ENCODE measurements at regions not wholly inside any gene's neighbourhood (a gene's known extent, or its start where the extent isn't known, plus 50 kb on each side); places are given as distances from the start of the nearest gene placed in this dataset.

GRCh38 chr1:79129914-79130313 is 123.4 kb upstream of the ADGRL4 start:
- Histone ChIP-seq H4K20me1 (ENCODE audit: low read depth, low read length) (no peaks in the 10 kb centered on the region), H3K9me3 (ENCODE audit: insufficient read depth, low read length) (no peaks in the 10 kb centered on the region)

GRCh38 chr1:79128722-79129121 is 122.2 kb upstream of the ADGRL4 start:
- Histone ChIP-seq H3F3A (ENCODE audit: insufficient read depth) (no peaks in the 10 kb centered on the region), H4K20me1 (ENCODE audit: low read depth, low read length) (no peaks in the 10 kb centered on the region), H2AFZ (ENCODE audit: low read depth, low read length, severe bottlenecking) (no peak overlapping the region), H3K9ac (ENCODE audit: low read length) (no peak overlapping the region), H3K9me2 (replicated peaks; ENCODE audit: insufficient read depth, low read length) (no peaks in the 10 kb centered on the region), H3K4me3 (ENCODE audit: insufficient read depth, low read length, poor library complexity, severe bottlenecking) (no peak overlapping the region), H3K79me2 (ENCODE audit: insufficient read depth, low read length) (no peaks in the 10 kb centered on the region), H3K27ac (ENCODE audit: low read depth, low read length) (no peak overlapping the region), H3K36me3 (ENCODE audit: low read length) (no peaks in the 10 kb centered on the region), H3K27me3 (ENCODE audit: low read length) (no peaks in the 10 kb centered on the region), H3K4me2 (ENCODE audit: low read depth, low read length, poor library complexity, severe bottlenecking) (no peak overlapping the region), H3K9me3 (ENCODE audit: insufficient read depth, low read length) (no peaks in the 10 kb centered on the region)
- no peak for TF ChIP-seq EZH2phosphoT487 (conservative IDR thresholded peaks at IDR 0.05; ENCODE audit: low read length)

More at GRCh38 chr1:79129914-79130313, 123.4 kb upstream of the ADGRL4 start:
- no peaks in the 10 kb centered on the region for H3K79me2 ChIP-seq (ENCODE audit: insufficient read depth, low read length)
- H3K36me3 ChIP-seq (ENCODE audit: low read length), result no peaks in the 10 kb centered on the region
- H2AFZ ChIP-seq (ENCODE audit: low read depth, low read length, severe bottlenecking), result no peak overlapping the region
- H3K4me3 ChIP-seq (ENCODE audit: insufficient read depth, low read length, poor library complexity, severe bottlenecking), result no peak overlapping the region
- H3K27me3 ChIP-seq (ENCODE audit: low read length), result no peaks in the 10 kb centered on the region
- H3F3A ChIP-seq (ENCODE audit: insufficient read depth), result no peaks in the 10 kb centered on the region
- H3K9ac ChIP-seq (ENCODE audit: low read length), result no peak overlapping the region
- H3K4me2 ChIP-seq (ENCODE audit: low read depth, low read length, poor library complexity, severe bottlenecking), result no peak overlapping the region
- no peaks in the 10 kb centered on the region for H3K9me2 ChIP-seq (replicated peaks; ENCODE audit: insufficient read depth, low read length)
- TF ChIP-seq CTCF (IDR thresholded peaks at IDR 0.05; ENCODE audit: insufficient read depth, low read length, poor library complexity, severe bottlenecking) (no peak), EZH2phosphoT487 (conservative IDR thresholded peaks at IDR 0.05; ENCODE audit: low read length) (no peak)
- H3K27ac ChIP-seq (ENCODE audit: low read depth, low read length), result no peak overlapping the region

- Histone ChIP-seq H3K27ac (ENCODE audit: low read depth, low read length) (no peak overlapping the region), H3F3A (ENCODE audit: insufficient read depth) (no peaks in the 10 kb centered on the region), H3K9ac (ENCODE audit: low read length) (no peak overlapping the region), H3K36me3 (ENCODE audit: low read length) (no peaks in the 10 kb centered on the region), H3K4me3 (ENCODE audit: insufficient read depth, low read length, poor library complexity, severe bottlenecking) (no peak overlapping the region), H4K20me1 (ENCODE audit: low read depth, low read length) (no peaks in the 10 kb centered on the region), H3K4me2 (ENCODE audit: low read depth, low read length, poor library complexity, severe bottlenecking) (no peak overlapping the region), H2AFZ (ENCODE audit: low read depth, low read length, severe bottlenecking) (no peak overlapping the region), H3K9me3 (ENCODE audit: insufficient read depth, low read length) (no peaks in the 10 kb centered on the region), H3K9me2 (replicated peaks; ENCODE audit: insufficient read depth, low read length) (no peaks in the 10 kb centered on the region), H3K27me3 (ENCODE audit: low read length) (no peaks in the 10 kb centered on the region), H3K79me2 (ENCODE audit: insufficient read depth, low read length) (no peaks in the 10 kb centered on the region)
- no peak for TF ChIP-seq EZH2phosphoT487 (conservative IDR thresholded peaks at IDR 0.05; ENCODE audit: low read length)
- TF ChIP-seq CTCF (IDR thresholded peaks at IDR 0.05; ENCODE audit: insufficient read depth, low read length, poor library complexity, severe bottlenecking), result no peak
Observed at GRCh38 chr1:79124756-79125155, 118.2 kb upstream of the ADGRL4 start.

GRCh38 chr1:79122521-79122920 is 116.0 kb upstream of the ADGRL4 start:
- Histone ChIP-seq H2AFZ (ENCODE audit: low read depth, low read length, severe bottlenecking) (no peak overlapping the region), H3K27me3 (ENCODE audit: low read length) (no peaks in the 10 kb centered on the region)

More at GRCh38 chr1:79122521-79122920, 116.0 kb upstream of the ADGRL4 start:
- Histone ChIP-seq H3K9ac (ENCODE audit: low read length) (no peak overlapping the region), H4K20me1 (ENCODE audit: low read depth, low read length) (no peaks in the 10 kb centered on the region), H3K36me3 (ENCODE audit: low read length) (no peaks in the 10 kb centered on the region), H3K4me3 (ENCODE audit: insufficient read depth, low read length, poor library complexity, severe bottlenecking) (no peak overlapping the region), H3K4me2 (ENCODE audit: low read depth, low read length, poor library complexity, severe bottlenecking) (no peak overlapping the region), H3K27ac (ENCODE audit: low read depth, low read length) (no peak overlapping the region), H3F3A (ENCODE audit: insufficient read depth) (no peaks in the 10 kb centered on the region), H3K9me3 (ENCODE audit: insufficient read depth, low read length) (no peaks in the 10 kb centered on the region), H3K79me2 (ENCODE audit: insufficient read depth, low read length) (no peaks in the 10 kb centered on the region), H3K9me2 (replicated peaks; ENCODE audit: insufficient read depth, low read length) (no peaks in the 10 kb centered on the region)
- TF ChIP-seq EZH2phosphoT487 (conservative IDR thresholded peaks at IDR 0.05; ENCODE audit: low read length) (no peak), CTCF (IDR thresholded peaks at IDR 0.05; ENCODE audit: insufficient read depth, low read length, poor library complexity, severe bottlenecking) (no peak)

Data from SU-DHL-6 (cell line).